ENCODE measurements at regions not wholly inside any gene's neighbourhood (a gene's known extent, or its start where the extent isn't known, plus 50 kb on each side); places are given as distances from the start of the nearest gene placed in this dataset.

DNA sequence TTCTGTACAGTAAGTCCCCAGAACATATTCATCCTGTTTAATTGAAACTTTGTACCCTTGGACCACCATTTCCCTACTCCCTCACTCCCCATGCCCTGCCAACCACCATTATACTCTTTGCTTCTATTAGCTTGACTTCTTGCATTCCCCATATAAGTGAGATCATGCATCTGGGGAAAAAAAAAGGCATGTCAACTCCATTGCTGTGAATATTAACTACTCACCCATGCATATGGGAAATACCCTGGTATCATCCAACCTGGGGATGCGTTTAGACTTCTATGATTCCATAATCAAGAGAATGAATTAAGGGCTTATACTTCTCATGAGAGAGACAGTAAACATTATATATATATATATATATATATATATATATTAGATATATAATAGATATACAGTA, 659.4 kb upstream of the C9orf72 start:
- no peaks in the 10 kb centered on the region for H3K36me3 ChIP-seq (replicated peaks in 1 of 2; ENCODE audit: control insufficient read depth in 1 of 2, insufficient read depth in 2 of 2, low read length in 2 of 2)
- CTCF ChIA-PET (ENCODE audit: low intra/inter-chr PET ratio, low total read pairs): no interaction called here
- no peak overlapping the region for H3K4me3 ChIP-seq (replicated peaks in 1 of 3; ENCODE audit: insufficient read depth in 1 of 3, low read depth in 2 of 3, low read length in 3 of 3)
- TF ChIP-seq RFX3 (CRISPR knock-in tag; IDR thresholded peaks at IDR 0.05) (no peak), TEAD3 (CRISPR knock-in tag; optimal IDR thresholded peaks at IDR 0.05; ENCODE audit: borderline replicate concordance) (no peak), ZNF225 (CRISPR knock-in tag; IDR thresholded peaks at IDR 0.05) (no peak), ZNF333 (CRISPR knock-in tag; IDR thresholded peaks at IDR 0.05; ENCODE audit: borderline replicate concordance) (no peak), BRD4 (CRISPR knock-in tag; IDR thresholded peaks at IDR 0.05) (no peak), SP5 (CRISPR knock-in tag; IDR thresholded peaks at IDR 0.05; ENCODE audit: borderline replicate concordance, low read depth) (no peak), SMC3 (IDR thresholded peaks at IDR 0.05; ENCODE audit: low read length) (no peak), ZNF138 (CRISPR knock-in tag; IDR thresholded peaks at IDR 0.05; ENCODE audit: low read depth) (no peak), HOXD1 (CRISPR knock-in tag; IDR thresholded peaks at IDR 0.05) (no peak), MED1 (CRISPR knock-in tag; IDR thresholded peaks at IDR 0.05) (no peak), ZNF775 (CRISPR knock-in tag; IDR thresholded peaks at IDR 0.05; ENCODE audit: borderline replicate concordance) (no peak)
- TF ChIP-seq, protein P1, sequence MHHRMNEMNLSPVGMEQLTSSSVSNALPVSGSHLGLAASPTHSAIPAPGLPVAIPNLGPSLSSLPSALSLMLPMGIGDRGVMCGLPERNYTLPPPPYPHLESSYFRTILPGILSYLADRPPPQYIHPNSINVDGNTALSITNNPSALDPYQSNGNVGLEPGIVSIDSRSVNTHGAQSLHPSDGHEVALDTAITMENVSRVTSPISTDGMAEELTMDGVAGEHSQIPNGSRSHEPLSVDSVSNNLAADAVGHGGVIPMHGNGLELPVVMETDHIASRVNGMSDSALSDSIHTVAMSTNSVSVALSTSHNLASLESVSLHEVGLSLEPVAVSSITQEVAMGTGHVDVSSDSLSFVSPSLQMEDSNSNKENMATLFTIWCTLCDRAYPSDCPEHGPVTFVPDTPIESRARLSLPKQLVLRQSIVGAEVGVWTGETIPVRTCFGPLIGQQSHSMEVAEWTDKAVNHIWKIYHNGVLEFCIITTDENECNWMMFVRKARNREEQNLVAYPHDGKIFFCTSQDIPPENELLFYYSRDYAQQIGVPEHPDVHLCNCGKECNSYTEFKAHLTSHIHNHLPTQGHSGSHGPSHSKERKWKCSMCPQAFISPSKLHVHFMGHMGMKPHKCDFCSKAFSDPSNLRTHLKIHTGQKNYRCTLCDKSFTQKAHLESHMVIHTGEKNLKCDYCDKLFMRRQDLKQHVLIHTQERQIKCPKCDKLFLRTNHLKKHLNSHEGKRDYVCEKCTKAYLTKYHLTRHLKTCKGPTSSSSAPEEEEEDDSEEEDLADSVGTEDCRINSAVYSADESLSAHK (CRISPR knock-in tag; IDR thresholded peaks at IDR 0.05; ENCODE audit: borderline replicate concordance): no peak
- TF ChIP-seq, protein P2, sequence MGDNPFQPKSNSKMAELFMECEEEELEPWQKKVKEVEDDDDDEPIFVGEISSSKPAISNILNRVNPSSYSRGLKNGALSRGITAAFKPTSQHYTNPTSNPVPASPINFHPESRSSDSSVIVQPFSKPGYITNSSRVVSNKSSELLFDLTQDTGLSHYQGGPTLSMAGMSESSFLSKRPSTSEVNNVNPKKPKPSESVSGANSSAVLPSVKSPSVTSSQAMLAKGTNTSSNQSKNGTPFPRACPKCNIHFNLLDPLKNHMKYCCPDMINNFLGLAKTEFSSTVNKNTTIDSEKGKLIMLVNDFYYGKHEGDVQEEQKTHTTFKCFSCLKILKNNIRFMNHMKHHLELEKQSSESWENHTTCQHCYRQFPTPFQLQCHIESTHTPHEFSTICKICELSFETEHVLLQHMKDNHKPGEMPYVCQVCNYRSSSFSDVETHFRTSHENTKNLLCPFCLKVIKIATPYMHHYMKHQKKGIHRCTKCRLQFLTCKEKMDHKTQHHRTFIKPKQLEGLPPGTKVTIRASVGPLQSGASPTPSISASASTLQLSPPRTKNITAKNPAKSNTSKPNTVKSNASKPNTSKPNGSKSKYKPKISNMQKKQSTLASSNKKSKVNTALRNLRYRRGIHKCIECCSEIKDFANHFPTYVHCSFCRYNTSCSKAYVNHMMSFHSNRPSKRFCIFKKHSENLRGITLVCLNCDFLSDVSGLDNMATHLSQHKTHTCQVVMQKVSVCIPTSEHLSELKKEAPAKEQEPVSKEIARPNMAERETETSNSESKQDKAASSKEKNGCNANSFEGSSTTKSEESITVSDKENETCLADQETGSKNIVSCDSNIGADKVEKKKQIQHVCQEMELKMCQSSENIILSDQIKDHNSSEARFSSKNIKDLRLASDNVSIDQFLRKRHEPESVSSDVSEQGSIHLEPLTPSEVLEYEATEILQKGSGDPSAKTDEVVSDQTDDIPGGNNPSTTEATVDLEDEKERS (CRISPR knock-in tag; IDR thresholded peaks at IDR 0.05): no peak
- TF ChIP-seq, protein P3, sequence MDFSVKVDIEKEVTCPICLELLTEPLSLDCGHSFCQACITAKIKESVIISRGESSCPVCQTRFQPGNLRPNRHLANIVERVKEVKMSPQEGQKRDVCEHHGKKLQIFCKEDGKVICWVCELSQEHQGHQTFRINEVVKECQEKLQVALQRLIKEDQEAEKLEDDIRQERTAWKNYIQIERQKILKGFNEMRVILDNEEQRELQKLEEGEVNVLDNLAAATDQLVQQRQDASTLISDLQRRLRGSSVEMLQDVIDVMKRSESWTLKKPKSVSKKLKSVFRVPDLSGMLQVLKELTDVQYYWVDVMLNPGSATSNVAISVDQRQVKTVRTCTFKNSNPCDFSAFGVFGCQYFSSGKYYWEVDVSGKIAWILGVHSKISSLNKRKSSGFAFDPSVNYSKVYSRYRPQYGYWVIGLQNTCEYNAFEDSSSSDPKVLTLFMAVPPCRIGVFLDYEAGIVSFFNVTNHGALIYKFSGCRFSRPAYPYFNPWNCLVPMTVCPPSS (IDR thresholded peaks at IDR 0.05): no peak
- DNase-seq (ENCODE audit: low spot score) (no peak), FAIRE-seq (no peak), ATAC-seq (no peak)
- no peaks in the 10 kb centered on the region for H4K20me1 ChIP-seq (ENCODE audit: insufficient read depth, low read length)
- intact Hi-C loops (cut with micrococcal nuclease; ENCODE audit: unreplicated experiment): no loop called here
- no peak overlapping the region for H2AFZ ChIP-seq (ENCODE audit: low read length)
- no peaks in the 10 kb centered on the region for H3K9me3 ChIP-seq (ENCODE audit: low read length)
- H3K27me3 ChIP-seq (ENCODE audit: control insufficient read depth in 1 of 2, insufficient read depth in 2 of 2, low read length in 2 of 2): no peaks in the 10 kb centered on the region
- no peaks in the 10 kb centered on the region for H3K4me1 ChIP-seq (ENCODE audit: insufficient read depth, low read length)
- POLR2A ChIA-PET: no interaction called here
- no peaks in the 10 kb centered on the region for H3K79me2 ChIP-seq (ENCODE audit: insufficient read depth, low read length)
- H3K27ac ChIP-seq (ENCODE audit: extremely low read length, insufficient read depth, low read length): no peak overlapping the region
- no TSS peak for BruUV-seq (replicated peaks)
- H3K9ac ChIP-seq (ENCODE audit: insufficient read depth, low read depth, low read length): no peak overlapping the region
- no peak overlapping the region for H3K4me2 ChIP-seq (ENCODE audit: low read depth, low read length)
- WGBS (ENCODE audit: low lambda C conversion rate): 3% methylated on average over 1 of the region's 1 CpG
- in situ Hi-C loops (cut with HindIII; ENCODE audit: extremely low pct_ligation_motif_present, low pct_unique_long_range_greater_than_20kb): no loop called here
